ENCODE measurements at regions not wholly inside any gene's neighbourhood (a gene's known extent, or its start where the extent isn't known, plus 50 kb on each side); places are given as distances from the start of the nearest gene placed in this dataset.

- DNase-seq (ENCODE audit: insufficient read length, low spot score) (no peak), FAIRE-seq (no peak)
- TF ChIP-seq CTCF (IDR thresholded peaks at IDR 0.05; ENCODE audit: insufficient read depth, missing control alignments), result no peak
Observed at GRCh38 chr18:35780937-35781336, 191.5 kb upstream of the RMP24 start.

- no peak for DNase-seq (ENCODE audit: insufficient read length, low spot score)
- no peak for TF ChIP-seq CTCF (IDR thresholded peaks at IDR 0.05; ENCODE audit: insufficient read depth, missing control alignments)
- FAIRE-seq, result no peak
Observed at GRCh38 chr18:35782926-35783325, 189.6 kb upstream of the RMP24 start.

- FAIRE-seq (peak; percentile 56), DNase-seq (ENCODE audit: insufficient read length, low spot score) (no peak)
- TF ChIP-seq CTCF (IDR thresholded peaks at IDR 0.05; ENCODE audit: insufficient read depth, missing control alignments), result no peak
Observed at GRCh38 chr18:35786365-35787042, 186.0 kb upstream of the RMP24 start.

GRCh38 chr18:35789543-35789942, 182.9 kb upstream of the RMP24 start:
- FAIRE-seq, result no peak
- TF ChIP-seq CTCF (IDR thresholded peaks at IDR 0.05; ENCODE audit: insufficient read depth, missing control alignments), result no peak
- DNase-seq (ENCODE audit: insufficient read length, low spot score), result no peak

GRCh38 chr18:35797948-35798347, 174.5 kb upstream of the RMP24 start:
- no peak for TF ChIP-seq CTCF (IDR thresholded peaks at IDR 0.05; ENCODE audit: insufficient read depth, missing control alignments)
- FAIRE-seq, result no peak
- no peak for DNase-seq (ENCODE audit: insufficient read length, low spot score)

GRCh38 chr18:35803551-35803950, 168.9 kb upstream of the RMP24 start:
- no peak for TF ChIP-seq CTCF (IDR thresholded peaks at IDR 0.05; ENCODE audit: insufficient read depth, missing control alignments)
- FAIRE-seq (no peak), DNase-seq (ENCODE audit: insufficient read length, low spot score) (no peak)

- TF ChIP-seq CTCF (IDR thresholded peaks at IDR 0.05; ENCODE audit: insufficient read depth, missing control alignments), result no peak
- DNase-seq (ENCODE audit: insufficient read length, low spot score) (no peak), FAIRE-seq (no peak)
Observed at GRCh38 chr18:35804377-35804776, 168.1 kb upstream of the RMP24 start.

All from D721Med (cell line).